ENCODE measurements at regions not wholly inside any gene's neighbourhood (a gene's known extent, or its start where the extent isn't known, plus 50 kb on each side); places are given as distances from the start of the nearest gene placed in this dataset.

DNA sequence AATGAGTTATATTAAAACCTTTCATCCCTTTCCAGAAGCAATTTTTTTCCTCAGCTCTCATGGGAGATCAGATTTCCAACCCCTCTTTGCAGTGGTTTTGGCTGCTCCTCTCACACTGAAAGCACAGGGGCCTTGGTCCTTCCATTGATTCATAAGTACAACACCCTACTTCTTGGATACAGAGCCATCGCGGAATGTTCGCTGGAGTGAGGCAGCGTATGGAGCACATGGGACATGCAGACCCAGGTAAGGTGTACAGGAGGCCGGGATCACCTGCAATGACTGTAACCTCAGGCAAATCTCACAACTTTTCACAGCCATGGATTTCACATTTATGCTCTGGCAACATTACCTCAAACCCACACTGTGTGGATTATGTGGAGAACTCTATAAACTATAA is 75.2 kb upstream of the HEY2 start:
- ChIA-PET CTCF (no interaction called here), POLR2A (no interaction called here)
- DNase-seq (ENCODE audit: low read depth, low spot score) = no peak
- peaks cover 7 to 18% of the 10 kb centered on the region in 2 experiments for H3K27me3 ChIP-seq (ENCODE audit: control insufficient read depth in 2 of 2, insufficient read depth in 2 of 2, low read length in 2 of 2)
- H4K20me1 ChIP-seq (replicated peaks; ENCODE audit: control insufficient read depth, extremely low read depth, insufficient read depth, low read length) = no peaks in the 10 kb centered on the region
- H3K79me2 ChIP-seq (ENCODE audit: control insufficient read depth, insufficient read depth, low read length) = no peaks in the 10 kb centered on the region
- H3K27ac ChIP-seq (ENCODE audit: insufficient read depth, low read depth, low read length) = no peak overlapping the region
- no peak for FAIRE-seq
- dilution Hi-C loops (cut with MboI; ENCODE audit: extremely low pct_ligation_motif_present, low sequenced_read_pairs) (no loop called here), intact Hi-C loops (cut with micrococcal nuclease) (no loop called here)
- no peak overlapping the region for H3K4me2 ChIP-seq (ENCODE audit: insufficient read depth, low read length)
- H3K36me3 ChIP-seq (ENCODE audit: control insufficient read depth in 2 of 2, extremely low read depth in 1 of 2, insufficient read depth in 2 of 2, low read length in 2 of 2) = no peaks in the 10 kb centered on the region
- BruUV-seq (replicated peaks) = no TSS peak
- no peak overlapping the region for H3K9ac ChIP-seq (replicated peaks; ENCODE audit: extremely low read depth, insufficient read depth, low read length)
- no peaks in the 10 kb centered on the region for H3K9me3 ChIP-seq (replicated peaks; ENCODE audit: control insufficient read depth, insufficient read depth, low read length)
- no peak overlapping the region for H3K4me3 ChIP-seq (replicated peaks in 1 of 3; ENCODE audit: insufficient read depth in 1 of 3, low read depth in 1 of 3, low read length in 3 of 3)
- no peaks in the 10 kb centered on the region for H3K9me1 ChIP-seq (replicated peaks; ENCODE audit: control insufficient read depth, extremely low read depth, insufficient read depth, low read length)
- no peak overlapping the region for H2AFZ ChIP-seq (ENCODE audit: low read depth, low read length)
- no peaks in the 10 kb centered on the region for H3K4me1 ChIP-seq (ENCODE audit: control insufficient read depth, extremely low read depth, insufficient read depth, low read length)
- no peak for TF ChIP-seq JUN (IDR thresholded peaks at IDR 0.05; ENCODE audit: borderline replicate concordance, insufficient read depth, insufficient read length, low read depth)
- no peak for TF ChIP-seq GATA2 (IDR thresholded peaks at IDR 0.05; ENCODE audit: insufficient read depth, insufficient read length, low read depth, low read length)
- TF ChIP-seq CTCF (IDR thresholded peaks at IDR 0.05; ENCODE audit: extremely low read depth in 1 of 2, insufficient read depth in 1 of 2, low read depth in 1 of 2, low read length in 2 of 2) = no peak
- no peak for TF ChIP-seq MAX (IDR thresholded peaks at IDR 0.05; ENCODE audit: insufficient read depth, insufficient read length)
- TF ChIP-seq EZH2 (IDR thresholded peaks at IDR 0.05; ENCODE audit: borderline replicate concordance, low read depth, low read length, severe bottlenecking) = no peak
- TF ChIP-seq POLR2AphosphoS5 (IDR thresholded peaks at IDR 0.05; ENCODE audit: insufficient read depth, low read depth, low read length) = no peak
- TF ChIP-seq POLR2A (IDR thresholded peaks at IDR 0.05; ENCODE audit: low read depth, low read length) = no peak
- TF ChIP-seq MYC (IDR thresholded peaks at IDR 0.05; ENCODE audit: low read depth, low read length) = no peak
- TF ChIP-seq FOS (IDR thresholded peaks at IDR 0.05; ENCODE audit: borderline replicate concordance, insufficient read depth, low read length) = no peak

All from endothelial cell of umbilical vein (primary cell).